Urothelium cell line (cell line): ENCODE measurements at regions not wholly inside any gene's neighbourhood (a gene's known extent, or its start where the extent isn't known, plus 50 kb on each side); places are given as distances from the start of the nearest gene placed in this dataset.

Source experiments
- DNase-seq: peaks from one replicate; pipeline ENCODE4 v3.0.0; 2011; ENCODE audit warnings: low spot score, mixed read lengths
- FAIRE-seq: peaks from 2 replicates; lab custom pipeline; 2011; peaks lifted over from hg19 to GRCh38; lab: Jason Lieb, UNC

GRCh38 chr22:45094081-45094720 is 69.5 kb upstream of the NUP50 start:
- FAIRE-seq (no peak), DNase-seq (no peak)

- FAIRE-seq, result no peak
- DNase-seq, result no peak
Measured at GRCh38 chr22:45094825-45095224, 68.9 kb upstream of the NUP50 start.

GRCh38 chr22:45096256-45096907 is 67.3 kb upstream of the NUP50 start:
- peak; percentile 55 for FAIRE-seq

GRCh38 chr22:45097061-45097460 is 66.7 kb upstream of the NUP50 start:
- FAIRE-seq, result no peak
- DNase-seq, result no peak

More at GRCh38 chr22:45096256-45096907, 67.3 kb upstream of the NUP50 start:
- peak; percentile 84 for DNase-seq

- DNase-seq (no peak), FAIRE-seq (no peak)
Measured at GRCh38 chr22:45098056-45098455, 65.7 kb upstream of the NUP50 start.

GRCh38 chr22:45099961-45100360 is 63.8 kb upstream of the NUP50 start:
- no peak for FAIRE-seq

GRCh38 chr22:45101515-45102227 is 62.1 kb upstream of the NUP50 start:
- FAIRE-seq (peak; percentile 88), DNase-seq (peak; percentile 70)

More at GRCh38 chr22:45099961-45100360, 63.8 kb upstream of the NUP50 start:
- no peak for DNase-seq

- no peak for FAIRE-seq
- no peak for DNase-seq
Measured at GRCh38 chr22:45102896-45103420, 60.8 kb upstream of the NUP50 start.

- DNase-seq (no peak), FAIRE-seq (no peak)
Measured at GRCh38 chr22:45103756-45104155, 60.0 kb upstream of the NUP50 start.

- FAIRE-seq, result peak; percentile 91
- no peak for DNase-seq
Measured at GRCh38 chr22:45104313-45104712, 59.4 kb upstream of the NUP50 start.

- DNase-seq, result peak; percentile 49
- FAIRE-seq, result peak; percentile 88
Measured at GRCh38 chr22:45105281-45105702, 58.4 kb upstream of the NUP50 start.

- DNase-seq, result no peak
Measured at GRCh38 chr22:45107671-45108070, 56.1 kb upstream of the NUP50 start.

GRCh38 chr22:45112136-45112879 is 51.4 kb upstream of the NUP50 start:
- no peak for DNase-seq
- no peak for FAIRE-seq

More at GRCh38 chr22:45107671-45108070, 56.1 kb upstream of the NUP50 start:
- no peak for FAIRE-seq
